ENCODE measurements at regions not wholly inside any gene's neighbourhood (a gene's known extent, or its start where the extent isn't known, plus 50 kb on each side); places are given as distances from the start of the nearest gene placed in this dataset.

DNA sequence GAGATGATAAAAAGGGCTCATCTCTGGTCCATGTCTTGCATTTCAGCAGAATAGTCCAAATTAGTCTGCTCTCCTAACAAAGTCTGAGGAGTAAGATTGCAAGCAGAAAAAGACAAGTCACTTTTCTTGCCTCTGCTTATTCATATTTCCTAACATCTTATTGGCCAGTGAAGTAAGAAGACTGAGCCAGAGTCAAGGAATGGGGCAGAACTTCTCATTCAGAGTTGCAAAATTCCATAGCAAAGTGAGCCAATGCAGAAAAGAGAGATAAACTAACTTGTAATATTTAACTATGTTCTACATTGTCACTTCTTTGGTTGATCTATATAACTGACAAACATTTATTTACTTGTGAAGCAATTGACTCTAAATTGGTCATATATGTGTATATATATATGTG lies 2304.0 kb downstream of the ARAP2 start:
- TF ChIP-seq, protein P1, sequence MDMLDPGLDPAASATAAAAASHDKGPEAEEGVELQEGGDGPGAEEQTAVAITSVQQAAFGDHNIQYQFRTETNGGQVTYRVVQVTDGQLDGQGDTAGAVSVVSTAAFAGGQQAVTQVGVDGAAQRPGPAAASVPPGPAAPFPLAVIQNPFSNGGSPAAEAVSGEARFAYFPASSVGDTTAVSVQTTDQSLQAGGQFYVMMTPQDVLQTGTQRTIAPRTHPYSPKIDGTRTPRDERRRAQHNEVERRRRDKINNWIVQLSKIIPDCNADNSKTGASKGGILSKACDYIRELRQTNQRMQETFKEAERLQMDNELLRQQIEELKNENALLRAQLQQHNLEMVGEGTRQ (IDR thresholded peaks at IDR 0.05) = no peak
- TF ChIP-seq CBX8 (IDR thresholded peaks at IDR 0.05) (no peak), SREBF2 (IDR thresholded peaks at IDR 0.05) (no peak), ZC3H11A (IDR thresholded peaks at IDR 0.05) (no peak), NPAS2 (CRISPR knock-in tag; IDR thresholded peaks at IDR 0.05; ENCODE audit: borderline replicate concordance) (no peak), HEYL (CRISPR knock-in tag; IDR thresholded peaks at IDR 0.05) (no peak), RCOR1 (IDR thresholded peaks at IDR 0.05; ENCODE audit: low read depth, low read length) (no peak), HOXB5 (CRISPR knock-in tag; IDR thresholded peaks at IDR 0.05) (no peak), HDAC2 (IDR thresholded peaks at IDR 0.05) (no peak), NR3C1 (IDR thresholded peaks at IDR 0.05) (no peak), EHF (CRISPR knock-in tag; IDR thresholded peaks at IDR 0.05) (no peak), JUNB (IDR thresholded peaks at IDR 0.05) (no peak), ZNF302 (CRISPR knock-in tag; IDR thresholded peaks at IDR 0.05) (no peak)
- TF ChIP-seq, protein P2, sequence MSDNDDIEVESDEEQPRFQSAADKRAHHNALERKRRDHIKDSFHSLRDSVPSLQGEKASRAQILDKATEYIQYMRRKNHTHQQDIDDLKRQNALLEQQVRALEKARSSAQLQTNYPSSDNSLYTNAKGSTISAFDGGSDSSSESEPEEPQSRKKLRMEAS (IDR thresholded peaks at IDR 0.05) = no peak
- TF ChIP-seq, protein P3, sequence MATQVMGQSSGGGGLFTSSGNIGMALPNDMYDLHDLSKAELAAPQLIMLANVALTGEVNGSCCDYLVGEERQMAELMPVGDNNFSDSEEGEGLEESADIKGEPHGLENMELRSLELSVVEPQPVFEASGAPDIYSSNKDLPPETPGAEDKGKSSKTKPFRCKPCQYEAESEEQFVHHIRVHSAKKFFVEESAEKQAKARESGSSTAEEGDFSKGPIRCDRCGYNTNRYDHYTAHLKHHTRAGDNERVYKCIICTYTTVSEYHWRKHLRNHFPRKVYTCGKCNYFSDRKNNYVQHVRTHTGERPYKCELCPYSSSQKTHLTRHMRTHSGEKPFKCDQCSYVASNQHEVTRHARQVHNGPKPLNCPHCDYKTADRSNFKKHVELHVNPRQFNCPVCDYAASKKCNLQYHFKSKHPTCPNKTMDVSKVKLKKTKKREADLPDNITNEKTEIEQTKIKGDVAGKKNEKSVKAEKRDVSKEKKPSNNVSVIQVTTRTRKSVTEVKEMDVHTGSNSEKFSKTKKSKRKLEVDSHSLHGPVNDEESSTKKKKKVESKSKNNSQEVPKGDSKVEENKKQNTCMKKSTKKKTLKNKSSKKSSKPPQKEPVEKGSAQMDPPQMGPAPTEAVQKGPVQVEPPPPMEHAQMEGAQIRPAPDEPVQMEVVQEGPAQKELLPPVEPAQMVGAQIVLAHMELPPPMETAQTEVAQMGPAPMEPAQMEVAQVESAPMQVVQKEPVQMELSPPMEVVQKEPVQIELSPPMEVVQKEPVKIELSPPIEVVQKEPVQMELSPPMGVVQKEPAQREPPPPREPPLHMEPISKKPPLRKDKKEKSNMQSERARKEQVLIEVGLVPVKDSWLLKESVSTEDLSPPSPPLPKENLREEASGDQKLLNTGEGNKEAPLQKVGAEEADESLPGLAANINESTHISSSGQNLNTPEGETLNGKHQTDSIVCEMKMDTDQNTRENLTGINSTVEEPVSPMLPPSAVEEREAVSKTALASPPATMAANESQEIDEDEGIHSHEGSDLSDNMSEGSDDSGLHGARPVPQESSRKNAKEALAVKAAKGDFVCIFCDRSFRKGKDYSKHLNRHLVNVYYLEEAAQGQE (IDR thresholded peaks at IDR 0.05) = no peak
- TF ChIP-seq, protein P4, sequence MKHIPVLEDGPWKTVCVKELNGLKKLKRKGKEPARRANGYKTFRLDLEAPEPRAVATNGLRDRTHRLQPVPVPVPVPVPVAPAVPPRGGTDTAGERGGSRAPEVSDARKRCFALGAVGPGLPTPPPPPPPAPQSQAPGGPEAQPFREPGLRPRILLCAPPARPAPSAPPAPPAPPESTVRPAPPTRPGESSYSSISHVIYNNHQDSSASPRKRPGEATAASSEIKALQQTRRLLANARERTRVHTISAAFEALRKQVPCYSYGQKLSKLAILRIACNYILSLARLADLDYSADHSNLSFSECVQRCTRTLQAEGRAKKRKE (CRISPR knock-in tag; IDR thresholded peaks at IDR 0.05; ENCODE audit: low read depth) = no peak
- TF ChIP-seq, protein P5, sequence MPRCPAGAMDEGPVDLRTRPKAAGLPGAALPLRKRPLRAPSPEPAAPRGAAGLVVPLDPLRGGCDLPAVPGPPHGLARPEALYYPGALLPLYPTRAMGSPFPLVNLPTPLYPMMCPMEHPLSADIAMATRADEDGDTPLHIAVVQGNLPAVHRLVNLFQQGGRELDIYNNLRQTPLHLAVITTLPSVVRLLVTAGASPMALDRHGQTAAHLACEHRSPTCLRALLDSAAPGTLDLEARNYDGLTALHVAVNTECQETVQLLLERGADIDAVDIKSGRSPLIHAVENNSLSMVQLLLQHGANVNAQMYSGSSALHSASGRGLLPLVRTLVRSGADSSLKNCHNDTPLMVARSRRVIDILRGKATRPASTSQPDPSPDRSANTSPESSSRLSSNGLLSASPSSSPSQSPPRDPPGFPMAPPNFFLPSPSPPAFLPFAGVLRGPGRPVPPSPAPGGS (IDR thresholded peaks at IDR 0.05) = no peak
- TF ChIP-seq, protein P6, sequence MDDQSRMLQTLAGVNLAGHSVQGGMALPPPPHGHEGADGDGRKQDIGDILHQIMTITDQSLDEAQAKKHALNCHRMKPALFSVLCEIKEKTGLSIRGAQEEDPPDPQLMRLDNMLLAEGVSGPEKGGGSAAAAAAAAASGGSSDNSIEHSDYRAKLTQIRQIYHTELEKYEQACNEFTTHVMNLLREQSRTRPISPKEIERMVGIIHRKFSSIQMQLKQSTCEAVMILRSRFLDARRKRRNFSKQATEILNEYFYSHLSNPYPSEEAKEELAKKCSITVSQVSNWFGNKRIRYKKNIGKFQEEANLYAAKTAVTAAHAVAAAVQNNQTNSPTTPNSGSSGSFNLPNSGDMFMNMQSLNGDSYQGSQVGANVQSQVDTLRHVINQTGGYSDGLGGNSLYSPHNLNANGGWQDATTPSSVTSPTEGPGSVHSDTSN (IDR thresholded peaks at IDR 0.05) = no peak
- no peaks in the 10 kb centered on the region for H3K4me1 ChIP-seq
- FAIRE-seq (no peak), DNase-seq (ENCODE audit: low read depth in 1 of 2, low spot score in 1 of 2) (no peak), ATAC-seq (no peak)
- no peak overlapping the region for H3K4me2 ChIP-seq
- no peaks in the 10 kb centered on the region for H3K9me3 ChIP-seq
- no peak overlapping the region for H3K4me3 ChIP-seq
- ChIA-PET CTCF (no interaction called here), POLR2A (no interaction called here)
- H3K27ac ChIP-seq = no peak overlapping the region

DNA sequence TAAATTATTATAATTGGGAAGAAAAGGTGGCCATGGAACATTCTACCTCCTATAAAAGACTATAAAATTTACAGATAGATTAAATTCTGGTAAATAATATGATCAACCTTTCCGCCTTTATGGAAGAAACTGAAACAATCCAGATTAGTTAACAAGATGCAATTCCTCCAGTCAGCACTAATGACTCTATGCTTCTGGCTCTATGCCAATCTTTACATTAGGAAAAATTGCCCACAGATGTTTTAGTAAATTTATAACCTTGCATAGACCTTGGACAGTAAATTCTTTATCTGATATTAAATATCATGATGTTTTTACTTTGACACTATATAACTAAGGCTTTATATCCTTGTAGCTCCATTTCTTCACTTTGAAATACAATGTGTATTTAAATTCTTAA lies 2302.5 kb downstream of the ARAP2 start:
- ChIA-PET CTCF (no interaction called here), POLR2A (no interaction called here)
- Histone ChIP-seq H3K27ac (no peak overlapping the region), H3K4me1 (no peaks in the 10 kb centered on the region), H3K4me2 (no peak overlapping the region), H3K9me3 (no peaks in the 10 kb centered on the region), H3K4me3 (no peak overlapping the region)
- no peak for TF ChIP-seq GATA3 (IDR thresholded peaks at IDR 0.05; ENCODE audit: borderline replicate concordance)
- TF ChIP-seq NPAS2 (CRISPR knock-in tag; IDR thresholded peaks at IDR 0.05; ENCODE audit: borderline replicate concordance) = no peak
- TF ChIP-seq, protein P5 (IDR thresholded peaks at IDR 0.05) = no peak
- TF ChIP-seq FOXS1 (CRISPR knock-in tag; IDR thresholded peaks at IDR 0.05) = no peak
- TF ChIP-seq, protein P7, sequence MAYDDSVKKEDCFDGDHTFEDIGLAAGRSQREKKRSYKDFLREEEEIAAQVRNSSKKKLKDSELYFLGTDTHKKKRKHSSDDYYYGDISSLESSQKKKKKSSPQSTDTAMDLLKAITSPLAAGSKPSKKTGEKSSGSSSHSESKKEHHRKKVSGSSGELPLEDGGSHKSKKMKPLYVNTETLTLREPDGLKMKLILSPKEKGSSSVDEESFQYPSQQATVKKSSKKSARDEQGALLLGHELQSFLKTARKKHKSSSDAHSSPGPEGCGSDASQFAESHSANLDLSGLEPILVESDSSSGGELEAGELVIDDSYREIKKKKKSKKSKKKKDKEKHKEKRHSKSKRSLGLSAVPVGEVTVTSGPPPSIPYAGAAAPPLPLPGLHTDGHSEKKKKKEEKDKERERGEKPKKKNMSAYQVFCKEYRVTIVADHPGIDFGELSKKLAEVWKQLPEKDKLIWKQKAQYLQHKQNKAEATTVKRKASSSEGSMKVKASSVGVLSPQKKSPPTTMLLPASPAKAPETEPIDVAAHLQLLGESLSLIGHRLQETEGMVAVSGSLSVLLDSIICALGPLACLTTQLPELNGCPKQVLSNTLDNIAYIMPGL (CRISPR knock-in tag; IDR thresholded peaks at IDR 0.05; ENCODE audit: borderline replicate concordance) = no peak
- TF ChIP-seq POLR2AphosphoS2 (conservative IDR thresholded peaks at IDR 0.05; ENCODE audit: low read length) = no peak
- TF ChIP-seq RARB (CRISPR knock-in tag; IDR thresholded peaks at IDR 0.05) = no peak
- TF ChIP-seq POLR2A (IDR thresholded peaks at IDR 0.05; ENCODE audit: low read length) = no peak
- TF ChIP-seq MAFK (IDR thresholded peaks at IDR 0.05; ENCODE audit: partially characterized antibody) = no peak
- TF ChIP-seq TFCP2L1 (CRISPR knock-in tag; IDR thresholded peaks at IDR 0.05) = no peak
- TF ChIP-seq RCOR1 (IDR thresholded peaks at IDR 0.05; ENCODE audit: low read depth, low read length) = no peak
- no peak for TF ChIP-seq FOSB (CRISPR knock-in tag; IDR thresholded peaks at IDR 0.05)
- TF ChIP-seq CBX8 (IDR thresholded peaks at IDR 0.05) = no peak
- no peak for TF ChIP-seq HOXB5 (CRISPR knock-in tag; IDR thresholded peaks at IDR 0.05)
- no peak for TF ChIP-seq NFE2L2 (conservative IDR thresholded peaks at IDR 0.05; ENCODE audit: low read length)
- TF ChIP-seq ZC3H11A (IDR thresholded peaks at IDR 0.05) = no peak
- DNase-seq (ENCODE audit: low read depth in 1 of 2, low spot score in 1 of 2) = no peak
- 75% methylated on average over 1 of the region's 1 CpG for WGBS (ENCODE audit: missing lambda C conversion rate)
- FAIRE-seq = no peak
- ATAC-seq = no peak
